Hematopoietic multipotent progenitor cell (in vitro differentiated cells): ENCODE measurements at regions not wholly inside any gene's neighbourhood (a gene's known extent, or its start where the extent isn't known, plus 50 kb on each side); places are given as distances from the start of the nearest gene placed in this dataset.
"Not testable (repeated sequence)": the region's sequence is repeated elsewhere in the genome, so short reads cannot be mapped to it uniquely, and the experiment has no call there.

Experiments
- DNase-seq, 3 donors: peaks; one replicate each; pipeline ENCODE4 v3.0.0-alpha.2; 2011 to 2015; ENCODE audit warnings: low read depth in 2 of 3, low spot score in 2 of 3

GRCh38 chr15:96783746-96784145 is 453.2 kb downstream of the NR2F2 start:
- DNase-seq = no peak

GRCh38 chr15:96790004-96790403 is 459.5 kb downstream of the NR2F2 start:
- DNase-seq = no peak

- DNase-seq = no peak
Measured at GRCh38 chr15:96792216-96792615, 461.7 kb downstream of the NR2F2 start.

GRCh38 chr15:96796841-96797240 is 466.3 kb downstream of the NR2F2 start:
- no peak for DNase-seq

GRCh38 chr15:96801576-96802150 is 471.2 kb downstream of the NR2F2 start:
- no peak for DNase-seq

- no peak for DNase-seq
Measured at GRCh38 chr15:96802611-96803255, 472.2 kb downstream of the NR2F2 start.

- DNase-seq = no peak
Measured at GRCh38 chr15:96804754-96805153, 474.3 kb downstream of the NR2F2 start.

- no peak for DNase-seq
Measured at GRCh38 chr15:96807361-96807760, 476.9 kb downstream of the NR2F2 start.

GRCh38 chr15:96817900-96818299 is 487.4 kb downstream of the NR2F2 start:
- DNase-seq = no peak

GRCh38 chr15:96818861-96819260 is 488.4 kb downstream of the NR2F2 start:
- no peak for DNase-seq

GRCh38 chr15:96827981-96828380 is 497.5 kb downstream of the NR2F2 start:
- DNase-seq = no peak

GRCh38 chr15:96837241-96837970 is 506.9 kb downstream of the NR2F2 start:
- DNase-seq = no peak

GRCh38 chr15:96838081-96838480 is 507.6 kb downstream of the NR2F2 start:
- no peak for DNase-seq

GRCh38 chr15:96849271-96849900 is 518.9 kb downstream of the NR2F2 start:
- no peak for DNase-seq

- DNase-seq = no peak
Measured at GRCh38 chr15:96851613-96852012, 521.1 kb downstream of the NR2F2 start.

- DNase-seq = no peak
Measured at GRCh38 chr15:96858694-96859093, 528.2 kb downstream of the NR2F2 start.

- DNase-seq = no peak
Measured at GRCh38 chr15:96860741-96861140, 530.2 kb downstream of the NR2F2 start.

GRCh38 chr15:96867992-96868391 is 537.5 kb downstream of the NR2F2 start:
- no peak for DNase-seq

- no peak for DNase-seq
Measured at GRCh38 chr15:96869122-96869521, 538.6 kb downstream of the NR2F2 start.

GRCh38 chr15:96869790-96870189 is 539.3 kb downstream of the NR2F2 start:
- DNase-seq = no peak

GRCh38 chr15:96870580-96870979 is 540.1 kb downstream of the NR2F2 start:
- no peak for DNase-seq

GRCh38 chr15:96877442-96877841 is 546.9 kb downstream of the NR2F2 start:
- DNase-seq = not testable (repeated sequence)
